Caco-2 (cell line): ENCODE measurements at regions not wholly inside any gene's neighbourhood (a gene's known extent, or its start where the extent isn't known, plus 50 kb on each side); places are given as distances from the start of the nearest gene placed in this dataset.

Experiments used
- BruUV-seq: library from RNA; stranded (reverse); fragments of 400-500 nt; replicated peaks from 2 replicates; lab custom pipeline; 2021; lab: Mats Ljungman, UMichigan
- CTCF ChIA-PET: fragments of 300-600 bp; sonication (Branson Sonifier 250); formaldehyde crosslinking; loops from one replicate; lab custom pipeline; 2022; ENCODE audit warnings: antibody characterized with exemption; lab: Charles Lee
- POLR2A ChIA-PET: fragments of 300-600 bp; sonication (Branson Sonifier 250); formaldehyde crosslinking; loops from one replicate; lab custom pipeline; 2022; ENCODE audit warnings: antibody characterized with exemption; lab: Charles Lee
- DNase-seq, 2 experiments: peaks; one replicate each; pipeline versions ENCODE4 v3.0.0 to v3.0.0-alpha.2; 2020 to 2022
- H3K27me3 ChIP-seq: replicated peaks from 2 replicates; pipeline ENCODE4 v1.6.0; 2011; ENCODE audit warnings: low read length; ENCODE audit not compliant: control insufficient read depth, insufficient read depth
- H3K36me3 ChIP-seq: 2 replicates; pipeline ENCODE4 v1.5.1; 2011; ENCODE audit warnings: low read length; ENCODE audit not compliant: control insufficient read depth, insufficient read depth
- H3K4me1 ChIP-seq: fragments of 250-450 bp; sonication (Bioruptor Pico); 2 replicates; pipeline ENCODE4 v1.5.1; 2020; ENCODE audit warnings: mild to moderate bottlenecking
- H3K4me3 ChIP-seq: 2 replicates; pipeline ENCODE4 v1.5.1; 2011; ENCODE audit warnings: low read depth, mild to moderate bottlenecking, control low read depth, low read length
- H3K9me3 ChIP-seq: fragments of 250-450 bp; sonication (Bioruptor Pico); 2 replicates; pipeline ENCODE4 v1.5.1; 2020; ENCODE audit warnings: mild to moderate bottlenecking, moderate library complexity
- H3K27ac Mint-ChIP-seq: one replicate; pipeline ENCODE4 v1.8.0; 2022; ENCODE audit warnings: mixed read lengths; ENCODE audit not compliant: unreplicated experiment
- H3K27me3 Mint-ChIP-seq: one replicate; pipeline ENCODE4 v1.8.0; 2022; ENCODE audit warnings: mixed read lengths; ENCODE audit not compliant: insufficient read depth, unreplicated experiment
- H3K36me3 Mint-ChIP-seq: one replicate; pipeline ENCODE4 v1.8.0; 2022; ENCODE audit warnings: mild to moderate bottlenecking, mixed read lengths; ENCODE audit not compliant: insufficient read depth, unreplicated experiment
- H3K4me1 Mint-ChIP-seq: one replicate; pipeline ENCODE4 v1.8.0; 2022; ENCODE audit warnings: low read depth, mixed read lengths; ENCODE audit not compliant: unreplicated experiment
- H3K4me3 Mint-ChIP-seq: one replicate; pipeline ENCODE4 v1.8.0; 2022; ENCODE audit warnings: mild to moderate bottlenecking, moderate library complexity, mixed read lengths; ENCODE audit not compliant: unreplicated experiment
- H3K9me3 Mint-ChIP-seq: one replicate; pipeline ENCODE4 v1.8.0; 2022; ENCODE audit warnings: mixed read lengths; ENCODE audit not compliant: unreplicated experiment
- intact Hi-C: fragments of 100-400 bp; cut with micrococcal nuclease; formaldehyde crosslinking; loops from one replicate; pipeline ENCODE4 v1.10.0; 2022; ENCODE audit not compliant: unreplicated experiment
- TF ChIP-seq, protein P1 (sequence below), 2 experiments: fragments of 200-600 bp in 1 of 2; IDR thresholded peaks; 1 replicate in 1 of 2; 2 replicates in 1 of 2; pipeline versions ENCODE4 v1.5.1 to v1.8.0; 2011 to 2022; ENCODE audit warnings: antibody characterized with exemption in 1 of 2, control low read depth in 1 of 2, inconsistent platforms in 1 of 2, low read depth in 1 of 2, low read length in 1 of 2, mild to moderate bottlenecking in 1 of 2, moderate library complexity in 1 of 2; ENCODE audit not compliant: insufficient read depth in 1 of 2, severe bottlenecking in 1 of 2, unreplicated experiment in 1 of 2

DNA sequence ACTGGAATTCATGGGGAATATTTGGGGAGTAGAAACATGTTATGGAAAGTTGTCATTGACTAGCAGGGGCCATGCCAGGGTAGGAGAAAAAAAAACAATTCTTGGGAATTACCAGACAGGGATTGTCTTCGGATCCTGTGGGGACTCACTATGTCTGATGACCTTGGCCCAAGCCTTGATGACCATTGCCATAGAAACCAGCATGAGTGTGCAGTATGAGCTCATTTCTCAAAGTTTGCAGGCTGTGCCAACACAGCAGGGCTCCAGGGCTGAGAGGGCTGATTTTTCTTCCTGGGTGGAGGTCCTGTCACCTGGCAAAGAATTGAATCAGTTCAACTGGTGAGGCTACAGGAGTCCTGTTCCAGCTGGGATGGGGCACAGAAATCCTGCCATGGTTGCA, 198.3 kb downstream of the ADRA2A start:
- Mint-ChIP-seq H3K27me3 (peaks cover 18% of the 10 kb centered on the region), H3K4me1 (no peaks in the 10 kb centered on the region), H3K27ac (no peak overlapping the region), H3K9me3 (no peaks in the 10 kb centered on the region), H3K36me3 (no peaks in the 10 kb centered on the region), H3K4me3 (no peak overlapping the region)
- intact Hi-C loops: no loop called here
- DNase-seq: no peak
- Histone ChIP-seq H3K36me3 (no peaks in the 10 kb centered on the region), H3K4me3 (no peak overlapping the region), H3K4me1 (no peaks in the 10 kb centered on the region), H3K9me3 (no peaks in the 10 kb centered on the region), H3K27me3 (no peaks in the 10 kb centered on the region)
- TF ChIP-seq, protein P1, sequence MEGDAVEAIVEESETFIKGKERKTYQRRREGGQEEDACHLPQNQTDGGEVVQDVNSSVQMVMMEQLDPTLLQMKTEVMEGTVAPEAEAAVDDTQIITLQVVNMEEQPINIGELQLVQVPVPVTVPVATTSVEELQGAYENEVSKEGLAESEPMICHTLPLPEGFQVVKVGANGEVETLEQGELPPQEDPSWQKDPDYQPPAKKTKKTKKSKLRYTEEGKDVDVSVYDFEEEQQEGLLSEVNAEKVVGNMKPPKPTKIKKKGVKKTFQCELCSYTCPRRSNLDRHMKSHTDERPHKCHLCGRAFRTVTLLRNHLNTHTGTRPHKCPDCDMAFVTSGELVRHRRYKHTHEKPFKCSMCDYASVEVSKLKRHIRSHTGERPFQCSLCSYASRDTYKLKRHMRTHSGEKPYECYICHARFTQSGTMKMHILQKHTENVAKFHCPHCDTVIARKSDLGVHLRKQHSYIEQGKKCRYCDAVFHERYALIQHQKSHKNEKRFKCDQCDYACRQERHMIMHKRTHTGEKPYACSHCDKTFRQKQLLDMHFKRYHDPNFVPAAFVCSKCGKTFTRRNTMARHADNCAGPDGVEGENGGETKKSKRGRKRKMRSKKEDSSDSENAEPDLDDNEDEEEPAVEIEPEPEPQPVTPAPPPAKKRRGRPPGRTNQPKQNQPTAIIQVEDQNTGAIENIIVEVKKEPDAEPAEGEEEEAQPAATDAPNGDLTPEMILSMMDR (IDR thresholded peaks at IDR 0.05; ENCODE audit: insufficient read depth in 1 of 2, low read depth in 1 of 2, low read length in 1 of 2, severe bottlenecking in 1 of 2, unreplicated experiment in 1 of 2): no peak
- ChIA-PET CTCF (no interaction called here), POLR2A (no interaction called here)
- no TSS peak for BruUV-seq

DNA sequence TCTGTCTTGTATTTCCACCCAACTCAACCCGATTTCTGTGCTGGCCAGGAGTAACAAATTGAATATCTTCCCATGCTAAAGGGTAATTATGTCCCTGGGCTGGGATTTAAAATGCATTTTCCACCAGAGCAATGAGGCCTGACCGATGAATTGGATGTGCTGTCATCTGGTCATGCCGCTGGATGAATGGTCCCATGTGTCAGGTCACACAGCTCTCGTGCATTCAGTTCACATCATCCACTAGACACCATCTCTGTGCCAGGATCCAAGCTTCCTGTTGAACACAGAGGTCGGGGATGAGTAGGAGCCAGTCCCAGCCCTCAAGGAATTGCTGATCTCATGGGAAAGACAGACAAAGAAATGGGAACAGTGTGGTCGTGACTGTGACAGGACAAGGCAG, 200.8 kb downstream of the ADRA2A start:
- H3K27me3 Mint-ChIP-seq: peaks cover 20% of the 10 kb centered on the region
- CTCF ChIA-PET: no interaction called here
- intact Hi-C loops: no loop called here
- no TSS peak for BruUV-seq
- H3K9me3 Mint-ChIP-seq: no peaks in the 10 kb centered on the region
- TF ChIP-seq, protein P1 (IDR thresholded peaks at IDR 0.05; ENCODE audit: insufficient read depth in 1 of 2, low read depth in 1 of 2, low read length in 1 of 2, severe bottlenecking in 1 of 2, unreplicated experiment in 1 of 2): no peak
- Histone ChIP-seq H3K9me3 (no peaks in the 10 kb centered on the region), H3K4me1 (no peaks in the 10 kb centered on the region), H3K36me3 (no peaks in the 10 kb centered on the region), H3K27me3 (no peaks in the 10 kb centered on the region), H3K4me3 (no peak overlapping the region)
- H3K4me1 Mint-ChIP-seq: no peaks in the 10 kb centered on the region
- POLR2A ChIA-PET: no interaction called here
- DNase-seq: no peak
- no peak overlapping the region for H3K27ac Mint-ChIP-seq
- no peak overlapping the region for H3K4me3 Mint-ChIP-seq
- no peaks in the 10 kb centered on the region for H3K36me3 Mint-ChIP-seq

GRCh38 chr10:111278266-111278665, 201.4 kb downstream of the ADRA2A start:
- H3K27me3 Mint-ChIP-seq: peaks cover 19% of the 10 kb centered on the region
- H3K27ac Mint-ChIP-seq: no peak overlapping the region
- ChIA-PET CTCF (no interaction called here), POLR2A (no interaction called here)
- no peaks in the 10 kb centered on the region for H3K27me3 ChIP-seq
- no peaks in the 10 kb centered on the region for H3K36me3 ChIP-seq
- H3K9me3 Mint-ChIP-seq: no peaks in the 10 kb centered on the region
- intact Hi-C loops: no loop called here
- H3K9me3 ChIP-seq: no peaks in the 10 kb centered on the region
- no peak overlapping the region for H3K4me3 Mint-ChIP-seq
- BruUV-seq: no TSS peak
- no peaks in the 10 kb centered on the region for H3K4me1 ChIP-seq
- H3K4me1 Mint-ChIP-seq: no peaks in the 10 kb centered on the region
- no peaks in the 10 kb centered on the region for H3K36me3 Mint-ChIP-seq
- no peak for DNase-seq
- TF ChIP-seq, protein P1 (IDR thresholded peaks at IDR 0.05; ENCODE audit: insufficient read depth in 1 of 2, low read depth in 1 of 2, low read length in 1 of 2, severe bottlenecking in 1 of 2, unreplicated experiment in 1 of 2): no peak
- H3K4me3 ChIP-seq: no peak overlapping the region
